Dendritic cell treated with granulocyte-macrophage colony-stimulating factor and Interleukin-4, amounts not matched to agents 40 ng/mL and 50 ng/mL, for 4 days (primary cell): ENCODE measurements at regions not wholly inside any gene's neighbourhood (a gene's known extent, or its start where the extent isn't known, plus 50 kb on each side); places are given as distances from the start of the nearest gene placed in this dataset.

ENCODE experiments used
- H3K27ac Mint-ChIP-seq: one replicate; pipeline ENCODE4 v1.8.0; 2022; ENCODE audit warnings: mild to moderate bottlenecking, mixed read lengths
- H3K27me3 Mint-ChIP-seq: one replicate; pipeline ENCODE4 v1.8.0; 2022; ENCODE audit warnings: mild to moderate bottlenecking, mixed read lengths
- H3K36me3 Mint-ChIP-seq: one replicate; pipeline ENCODE4 v1.8.0; 2022; ENCODE audit warnings: low read depth, mixed read lengths
- H3K4me1 Mint-ChIP-seq: one replicate; pipeline ENCODE4 v1.8.0; 2022; ENCODE audit warnings: low read depth, mixed read lengths
- H3K4me3 Mint-ChIP-seq: one replicate; pipeline ENCODE4 v1.8.0; 2022; ENCODE audit warnings: mild to moderate bottlenecking, moderate library complexity, mixed read lengths
- H3K9me3 Mint-ChIP-seq: one replicate; pipeline ENCODE4 v1.8.0; 2022; ENCODE audit warnings: mixed read lengths
- intact Hi-C: fragments of 100-400 bp; cut with micrococcal nuclease; formaldehyde crosslinking; loops from one replicate; pipeline ENCODE4 v1.15.0; 2022

DNA sequence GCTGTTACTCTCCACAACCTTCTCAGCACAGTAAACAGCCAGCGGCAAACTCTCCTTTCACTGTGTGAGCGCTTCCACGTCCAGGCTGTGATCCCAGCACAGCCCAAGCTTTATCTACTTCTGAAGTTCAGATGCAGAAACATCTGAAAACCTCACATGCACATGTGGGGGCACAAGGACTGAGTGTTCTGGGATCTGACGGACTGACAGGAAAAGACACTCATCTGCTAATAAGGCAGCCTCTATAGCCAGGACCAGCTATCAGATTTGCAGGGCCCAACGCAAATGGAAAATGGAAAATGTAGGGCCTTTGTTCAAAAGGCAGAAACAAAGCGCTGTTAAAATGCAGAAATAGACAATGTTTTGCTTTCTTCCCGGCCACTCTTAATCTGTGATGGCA lies 133.8 kb upstream of the ARHGAP28 start:
- intact Hi-C loops = no loop called here
- Mint-ChIP-seq H3K36me3 (no peaks in the 10 kb centered on the region), H3K27me3 (no peaks in the 10 kb centered on the region), H3K9me3 (peaks cover 12% of the 10 kb centered on the region), H3K4me3 (no peak overlapping the region), H3K4me1 (no peaks in the 10 kb centered on the region), H3K27ac (no peak overlapping the region)

DNA sequence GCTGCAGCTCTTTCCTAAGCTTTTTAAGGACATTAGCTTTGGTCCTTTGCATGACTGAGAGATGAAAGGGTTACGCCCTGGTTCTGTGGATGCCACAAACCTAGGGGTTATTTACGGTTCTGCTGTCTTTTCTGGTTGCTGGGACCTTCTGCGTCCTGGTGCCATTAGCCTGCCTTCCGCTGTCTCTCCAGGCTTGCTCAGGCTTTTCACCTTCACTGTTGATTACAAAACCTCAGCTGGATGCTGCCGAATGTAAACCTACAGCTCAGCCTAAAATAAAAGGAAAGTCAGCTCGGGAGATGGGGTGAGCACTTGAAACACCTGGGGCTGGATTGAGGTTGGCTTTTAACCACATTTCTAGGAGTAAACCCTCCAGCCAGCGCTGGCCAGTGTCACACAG lies 130.9 kb upstream of the ARHGAP28 start:
- Mint-ChIP-seq H3K4me1 (no peaks in the 10 kb centered on the region), H3K9me3 (peaks cover 8% of the 10 kb centered on the region), H3K4me3 (no peak overlapping the region), H3K36me3 (no peaks in the 10 kb centered on the region), H3K27me3 (no peaks in the 10 kb centered on the region), H3K27ac (no peak overlapping the region)
- intact Hi-C loops = no loop called here

DNA sequence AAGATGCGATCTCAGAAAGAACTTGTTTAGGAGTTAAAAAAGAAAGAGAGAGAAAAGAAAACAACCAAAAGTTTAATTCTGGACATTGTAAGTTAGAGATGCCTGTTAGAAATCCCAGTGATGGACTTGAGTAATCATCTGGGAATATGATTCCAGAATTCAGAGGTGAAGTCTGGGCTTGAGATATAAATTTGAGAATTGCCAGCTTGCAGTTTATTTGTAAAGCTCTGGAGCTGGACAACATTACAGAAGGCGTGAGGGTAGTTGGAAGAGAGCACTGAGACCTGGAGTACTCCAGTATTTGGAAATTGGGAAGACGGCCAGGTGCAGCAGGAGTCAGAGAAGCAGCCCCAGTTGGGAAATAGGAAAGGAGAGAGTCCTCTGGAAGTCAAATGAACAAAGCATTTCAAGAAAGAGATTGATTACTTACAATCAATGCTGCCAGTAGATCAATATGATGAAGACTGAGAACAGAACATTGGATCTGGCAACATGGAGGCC lies 128.8 kb upstream of the ARHGAP28 start:
- H3K9me3 Mint-ChIP-seq = no peaks in the 10 kb centered on the region
- no peak overlapping the region for H3K27ac Mint-ChIP-seq
- intact Hi-C loops = no loop called here

DNA sequence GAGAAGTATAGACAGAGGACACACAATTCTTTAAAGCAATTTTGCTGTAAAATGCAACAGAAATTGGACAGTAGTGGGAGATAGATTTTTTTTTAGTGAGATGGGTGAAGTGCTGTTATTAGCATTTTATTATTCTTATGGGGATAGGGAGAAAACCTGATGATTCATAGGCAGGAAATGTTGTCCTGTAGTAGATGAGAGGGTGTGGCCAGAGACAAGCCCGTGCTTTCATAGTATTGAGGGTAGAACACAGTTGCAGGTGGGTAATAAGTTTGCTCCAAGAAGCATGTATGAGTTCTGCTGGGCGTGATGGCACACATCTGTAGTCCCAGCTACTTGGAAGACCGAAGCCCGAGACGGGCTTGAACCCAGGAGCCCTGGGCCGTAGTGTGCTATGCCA lies 128.3 kb upstream of the ARHGAP28 start:
- H3K4me1 Mint-ChIP-seq = no peaks in the 10 kb centered on the region
- intact Hi-C loops = no loop called here

More for the DNA sequence above, 128.8 kb upstream of the ARHGAP28 start:
- no peaks in the 10 kb centered on the region for H3K36me3 Mint-ChIP-seq
- no peak overlapping the region for H3K4me3 Mint-ChIP-seq
- H3K27me3 Mint-ChIP-seq = no peaks in the 10 kb centered on the region
- H3K4me1 Mint-ChIP-seq = no peaks in the 10 kb centered on the region

DNA sequence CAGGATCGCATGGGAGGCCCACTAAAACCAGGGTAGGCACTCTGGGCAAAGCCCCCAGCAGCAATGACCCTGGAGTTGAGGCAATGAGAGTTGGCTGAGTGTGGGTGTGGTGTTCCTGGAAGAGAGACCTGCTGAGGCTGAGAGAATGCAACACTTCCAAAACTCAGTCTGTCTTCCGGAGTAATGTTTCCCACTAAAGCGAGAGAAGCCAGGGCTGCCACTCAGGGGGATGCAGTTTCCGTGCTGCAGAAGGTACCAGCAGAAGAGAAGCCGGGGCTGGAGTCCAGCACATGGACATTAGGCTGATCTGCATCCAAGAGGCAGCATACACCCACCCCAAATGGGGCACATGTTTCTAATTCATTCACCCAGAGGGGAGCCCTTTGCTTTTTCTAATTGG lies 127.2 kb upstream of the ARHGAP28 start:
- Mint-ChIP-seq H3K4me3 (no peak overlapping the region), H3K9me3 (no peaks in the 10 kb centered on the region), H3K36me3 (no peaks in the 10 kb centered on the region), H3K27me3 (no peaks in the 10 kb centered on the region), H3K4me1 (no peaks in the 10 kb centered on the region), H3K27ac (no peak overlapping the region)
- intact Hi-C loops = no loop called here

More for the DNA sequence above, 128.3 kb upstream of the ARHGAP28 start:
- Mint-ChIP-seq H3K27me3 (no peaks in the 10 kb centered on the region), H3K9me3 (no peaks in the 10 kb centered on the region), H3K36me3 (no peaks in the 10 kb centered on the region), H3K27ac (no peak overlapping the region), H3K4me3 (no peak overlapping the region)

DNA sequence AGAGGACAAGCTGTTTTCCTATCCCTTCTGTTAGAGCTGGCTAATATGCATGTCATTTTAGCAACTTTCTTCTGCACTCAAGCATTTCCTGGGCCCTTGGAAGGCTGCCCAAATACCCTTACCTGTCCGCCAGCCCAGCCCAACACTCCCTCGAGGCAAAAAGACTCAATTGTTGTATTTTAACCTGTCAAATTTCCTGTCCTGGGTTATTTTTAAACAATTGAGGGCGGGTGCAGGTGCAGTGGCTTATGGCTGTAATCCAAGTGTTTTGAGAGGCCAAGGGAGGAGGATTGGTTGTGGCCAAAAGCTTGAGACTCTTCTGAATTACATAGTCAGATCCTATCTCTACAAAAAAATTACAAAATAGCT lies 125.0 kb upstream of the ARHGAP28 start:
- H3K27me3 Mint-ChIP-seq = no peaks in the 10 kb centered on the region
- H3K4me3 Mint-ChIP-seq = no peak overlapping the region
- H3K4me1 Mint-ChIP-seq = no peaks in the 10 kb centered on the region
- H3K36me3 Mint-ChIP-seq = no peaks in the 10 kb centered on the region
- intact Hi-C loops = no loop called here
- H3K9me3 Mint-ChIP-seq = no peaks in the 10 kb centered on the region
- no peak overlapping the region for H3K27ac Mint-ChIP-seq

DNA sequence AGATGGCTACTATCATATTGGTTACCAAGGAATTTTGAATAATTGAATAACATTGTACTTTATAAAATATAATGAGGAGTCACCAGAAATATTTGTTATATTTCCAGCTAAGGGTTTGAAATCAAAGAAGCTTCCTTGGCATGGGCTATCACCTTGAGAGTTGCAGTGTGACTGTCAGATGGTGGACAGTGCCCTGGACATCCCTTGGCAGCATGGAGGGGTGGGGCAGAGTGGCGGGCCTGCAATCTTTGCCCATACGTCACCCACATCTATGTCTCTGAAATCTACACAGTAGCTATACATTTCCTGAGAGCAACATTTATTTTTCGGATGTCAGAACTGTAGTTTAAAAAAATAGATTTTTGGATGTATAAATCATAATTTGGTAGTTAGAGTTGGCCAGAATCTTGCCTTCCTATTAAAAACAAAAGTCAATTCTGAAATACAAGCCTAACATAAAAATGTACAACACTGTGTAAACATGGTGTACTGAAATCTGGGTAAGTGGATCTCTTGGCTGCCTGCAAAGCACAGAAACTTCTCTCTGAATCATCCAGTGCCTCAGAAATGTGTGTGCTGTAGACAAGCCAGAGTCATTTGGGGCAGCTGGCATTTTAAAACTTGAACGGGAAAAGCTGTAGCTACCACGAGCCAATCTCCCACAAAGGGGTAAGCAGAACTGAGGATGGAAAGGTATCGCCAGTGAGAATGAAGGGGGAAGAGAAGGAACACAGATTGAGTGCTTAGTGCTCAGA lies 124.2 kb upstream of the ARHGAP28 start:
- Mint-ChIP-seq H3K9me3 (no peaks in the 10 kb centered on the region), H3K4me3 (no peak overlapping the region), H3K4me1 (no peaks in the 10 kb centered on the region), H3K27ac (no peak overlapping the region), H3K27me3 (no peaks in the 10 kb centered on the region), H3K36me3 (no peaks in the 10 kb centered on the region)
- intact Hi-C loops = no loop called here

DNA sequence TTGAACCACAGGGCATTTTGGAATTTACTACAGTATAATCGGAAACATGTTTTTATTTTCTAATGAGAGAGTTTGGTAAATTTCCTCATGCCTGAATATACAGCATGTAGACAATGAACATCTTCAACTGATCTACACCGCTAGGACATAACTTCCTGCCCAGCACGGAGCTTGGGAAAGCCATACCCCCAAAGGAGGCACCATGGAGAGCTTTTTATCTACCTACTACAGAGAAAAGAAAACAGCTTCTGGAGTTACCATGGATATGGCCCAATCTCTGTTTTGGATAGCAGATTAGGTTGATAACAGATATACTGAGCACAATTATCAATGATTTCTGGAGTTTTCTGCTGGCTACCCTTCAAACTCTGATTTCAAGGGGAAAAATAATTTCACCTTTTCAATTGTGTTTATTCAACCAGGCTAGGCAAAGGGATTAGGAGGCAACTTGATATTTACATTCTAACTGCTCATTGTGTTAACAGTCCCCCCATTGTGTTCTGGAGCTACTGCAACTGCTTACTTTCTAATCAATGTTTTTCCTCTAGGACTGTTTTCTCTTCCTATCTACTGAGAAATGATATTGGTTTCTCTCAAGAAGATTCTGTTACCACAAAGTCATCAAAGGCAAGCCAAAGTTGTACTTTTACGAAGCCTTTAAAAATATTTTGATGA lies 123.0 kb upstream of the ARHGAP28 start:
- Mint-ChIP-seq H3K36me3 (no peaks in the 10 kb centered on the region), H3K9me3 (peaks cover 2% of the 10 kb centered on the region), H3K27me3 (no peaks in the 10 kb centered on the region), H3K4me1 (no peaks in the 10 kb centered on the region), H3K27ac (no peak overlapping the region), H3K4me3 (no peak overlapping the region)
- intact Hi-C loops = no loop called here

DNA sequence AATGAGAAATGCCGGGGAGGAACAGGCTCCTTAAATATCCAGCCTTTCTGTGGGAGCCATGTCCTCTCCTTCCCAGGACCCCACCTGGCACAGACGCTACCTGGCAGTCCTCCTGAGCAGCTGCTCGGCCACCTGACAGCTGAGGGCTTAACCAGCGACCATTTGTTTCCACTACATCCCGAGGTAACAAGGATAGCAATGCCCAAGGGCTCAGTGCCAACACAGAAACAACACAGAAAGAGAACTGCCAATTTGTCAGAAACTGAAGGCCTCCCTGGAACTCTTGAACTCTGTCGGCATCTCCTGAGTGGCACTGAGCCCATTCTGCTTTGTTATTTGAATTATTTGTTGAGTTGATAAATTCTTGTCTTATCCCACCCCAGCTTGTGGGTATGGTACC lies 122.2 kb upstream of the ARHGAP28 start:
- Mint-ChIP-seq H3K27ac (no peak overlapping the region), H3K4me1 (no peaks in the 10 kb centered on the region), H3K36me3 (no peaks in the 10 kb centered on the region), H3K9me3 (peaks cover 10% of the 10 kb centered on the region), H3K4me3 (no peak overlapping the region), H3K27me3 (no peaks in the 10 kb centered on the region)
- intact Hi-C loops = no loop called here

DNA sequence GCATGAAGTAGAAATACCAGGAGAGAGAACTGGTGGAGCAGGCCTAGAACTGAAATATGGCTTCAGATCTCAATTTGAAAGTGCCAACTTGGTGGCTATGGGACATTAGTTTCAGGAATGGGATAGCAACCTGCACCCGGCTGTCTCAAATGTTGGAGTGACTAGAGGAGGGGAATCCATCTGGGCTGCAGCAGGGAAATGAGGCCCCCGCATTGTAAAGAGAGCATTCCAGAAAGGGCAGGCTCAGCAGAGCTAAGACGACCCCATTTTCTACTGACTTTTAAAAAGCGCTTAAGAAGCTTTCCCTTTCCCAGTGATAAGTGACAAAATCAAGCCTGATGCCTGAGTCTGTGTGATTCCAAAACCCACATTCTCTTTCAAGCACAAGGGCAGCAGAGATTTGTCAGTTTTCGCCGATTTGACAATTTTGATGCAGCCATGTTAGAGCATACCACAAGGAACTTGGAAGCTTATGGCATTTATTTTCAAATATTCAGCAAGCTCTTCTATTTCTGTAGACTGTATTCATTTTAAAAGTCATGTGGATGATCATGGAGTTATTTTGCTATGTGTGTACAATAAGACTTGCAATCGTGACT lies 119.8 kb upstream of the ARHGAP28 start:
- Mint-ChIP-seq H3K9me3 (peaks cover 25% of the 10 kb centered on the region), H3K4me1 (no peaks in the 10 kb centered on the region), H3K27me3 (no peaks in the 10 kb centered on the region), H3K27ac (no peak overlapping the region), H3K4me3 (no peak overlapping the region), H3K36me3 (no peaks in the 10 kb centered on the region)
- intact Hi-C loops = no loop called here

DNA sequence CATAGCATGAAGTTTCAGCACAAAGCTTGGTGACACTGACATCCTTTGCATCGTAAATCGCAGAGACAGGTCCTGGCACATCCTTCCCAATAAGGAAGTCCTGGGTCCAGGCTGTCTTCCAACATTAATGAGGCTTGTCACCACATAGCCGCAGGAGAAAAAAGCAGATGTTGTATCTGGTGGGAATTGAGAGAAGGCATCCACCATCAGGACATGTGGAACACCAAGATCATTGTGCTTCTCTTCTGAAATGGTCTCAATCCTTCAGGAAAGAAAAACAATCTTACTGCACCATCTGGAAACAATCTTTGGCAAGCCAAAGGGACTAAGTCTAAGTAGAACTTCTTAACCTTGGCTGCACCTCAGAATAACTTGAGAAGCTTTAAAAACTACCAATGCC lies 119.0 kb upstream of the ARHGAP28 start:
- Mint-ChIP-seq H3K36me3 (no peaks in the 10 kb centered on the region), H3K27me3 (no peaks in the 10 kb centered on the region), H3K4me3 (no peak overlapping the region), H3K9me3 (peaks cover 25% of the 10 kb centered on the region), H3K27ac (no peak overlapping the region), H3K4me1 (no peaks in the 10 kb centered on the region)
- intact Hi-C loops = no loop called here

DNA sequence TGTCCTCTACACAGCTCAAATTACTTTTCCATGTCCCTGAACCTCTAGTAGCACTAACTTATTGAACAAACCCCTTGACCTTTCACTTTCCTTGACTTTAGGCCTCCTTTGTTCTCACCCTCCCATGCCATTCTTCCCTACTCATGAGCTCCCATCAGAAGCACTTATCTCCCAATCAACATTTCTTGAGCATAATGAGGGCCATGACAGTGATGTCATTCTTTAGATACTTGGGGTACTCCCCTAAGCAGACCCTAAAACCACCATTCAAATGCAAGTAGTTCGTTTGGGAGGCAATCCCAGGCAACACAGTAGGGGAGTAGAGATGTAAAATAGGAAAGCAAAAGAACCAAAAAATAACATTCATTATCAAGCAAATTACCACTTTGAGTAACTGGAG lies 115.9 kb upstream of the ARHGAP28 start:
- Mint-ChIP-seq H3K4me1 (no peaks in the 10 kb centered on the region), H3K27me3 (no peaks in the 10 kb centered on the region), H3K27ac (no peak overlapping the region), H3K36me3 (no peaks in the 10 kb centered on the region), H3K9me3 (peaks cover 27% of the 10 kb centered on the region), H3K4me3 (no peak overlapping the region)
- intact Hi-C loops = no loop called here

DNA sequence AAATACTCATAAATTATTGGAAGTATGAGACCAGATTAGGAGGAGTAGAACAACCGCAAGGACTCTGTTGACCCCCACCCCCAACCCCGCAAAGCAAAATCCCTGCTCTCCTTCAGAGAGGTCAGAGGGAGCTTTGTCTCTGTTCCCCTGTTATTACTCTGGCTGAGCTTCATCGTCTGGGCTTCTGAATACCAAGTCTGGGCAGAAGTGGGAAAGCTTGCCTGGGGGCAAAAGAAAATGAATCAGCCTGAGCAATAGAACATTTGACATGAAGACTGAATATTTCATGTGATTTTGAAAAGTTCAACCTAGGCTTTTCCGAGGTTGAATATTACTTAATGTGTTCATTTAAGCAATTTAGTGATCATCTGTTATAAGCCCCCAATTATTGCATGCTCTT lies 114.6 kb upstream of the ARHGAP28 start:
- intact Hi-C loops = no loop called here
- no peak overlapping the region for H3K4me3 Mint-ChIP-seq
- H3K36me3 Mint-ChIP-seq = no peaks in the 10 kb centered on the region
- H3K4me1 Mint-ChIP-seq = no peaks in the 10 kb centered on the region
- H3K27me3 Mint-ChIP-seq = no peaks in the 10 kb centered on the region
- H3K27ac Mint-ChIP-seq = no peak overlapping the region
- peaks cover 40% of the 10 kb centered on the region for H3K9me3 Mint-ChIP-seq

DNA sequence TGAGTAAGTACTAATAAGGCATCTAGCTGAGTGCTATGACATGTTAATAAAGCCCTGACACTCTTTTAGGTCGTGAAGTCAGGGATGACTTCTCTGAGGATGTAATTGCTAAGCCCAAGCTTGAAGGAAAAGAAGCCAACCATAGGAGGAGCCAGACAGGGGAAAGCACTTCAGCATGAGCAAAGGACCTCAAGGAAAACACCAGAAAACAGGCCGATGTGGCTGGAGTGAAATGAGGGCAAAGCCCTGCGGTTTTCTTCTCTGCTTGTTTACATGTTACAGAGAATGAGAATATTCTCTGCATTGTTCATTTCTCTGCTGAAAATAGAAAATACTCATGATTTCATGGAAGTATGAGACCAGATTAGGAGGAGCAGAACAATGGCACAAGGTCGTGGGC lies 112.5 kb upstream of the ARHGAP28 start:
- Mint-ChIP-seq H3K4me1 (no peaks in the 10 kb centered on the region), H3K27me3 (no peaks in the 10 kb centered on the region), H3K27ac (no peak overlapping the region), H3K36me3 (no peaks in the 10 kb centered on the region), H3K9me3 (peaks cover 34% of the 10 kb centered on the region), H3K4me3 (no peak overlapping the region)
- intact Hi-C loops = no loop called here
